A549 (cell line): ENCODE measurements at regions not wholly inside any gene's neighbourhood (a gene's known extent, or its start where the extent isn't known, plus 50 kb on each side); places are given as distances from the start of the nearest gene placed in this dataset.

Experiments used
- CTCF ChIP-seq: fragments of >200 bp; sonication (Bioruptor Twin); formaldehyde crosslinking; IDR thresholded peaks from 3 replicates; pipeline ENCODE4 v1.5.1; 2016
- ELK1 ChIP-seq: fragments of 150-350 bp; IDR thresholded peaks from 2 replicates; pipeline ENCODE4 v1.6.1; 2014; ENCODE audit warnings: low read depth, mild to moderate bottlenecking, low read length
- MAFK ChIP-seq: fragments of 450-650 bp; IDR thresholded peaks from 2 replicates; pipeline ENCODE4 v1.6.1; 2014; ENCODE audit not compliant: partially characterized antibody
- POLR2A ChIP-seq: IDR thresholded peaks from 2 replicates; pipeline ENCODE4 v1.6.1; 2012; ENCODE audit warnings: mild to moderate bottlenecking, low read length
- REST ChIP-seq: fragments of 200-600 bp; sonication (generic); IDR thresholded peaks from 2 replicates; pipeline ENCODE4 v1.6.1; 2016; ENCODE audit warnings: antibody characterized with exemption, mild to moderate bottlenecking, moderate library complexity
- RNF2 ChIP-seq: fragments of 200-600 bp; sonication (generic); IDR thresholded peaks from 2 replicates; pipeline ENCODE4 v1.6.1; 2016; ENCODE audit warnings: low read depth, mild to moderate bottlenecking, antibody characterized with exemption, moderate library complexity, borderline replicate concordance
- SMC3 ChIP-seq: fragments of >200 bp; sonication (Bioruptor Twin); formaldehyde crosslinking; IDR thresholded peaks from 3 replicates; pipeline ENCODE4 v1.6.1; 2018; ENCODE audit warnings: inconsistent platforms
- USF2 ChIP-seq: fragments of 450-650 bp; IDR thresholded peaks from 2 replicates; pipeline ENCODE4 v1.6.1; 2014; ENCODE audit warnings: antibody characterized with exemption

- TF ChIP-seq CTCF (no peak), RNF2 (no peak), SMC3 (no peak), REST (no peak), USF2 (no peak), ELK1 (no peak), POLR2A (no peak), MAFK (no peak)
Observed at GRCh38 chr3:66617351-66617750, 116.5 kb upstream of the LRIG1 start.
